ENCODE measurements at regions not wholly inside any gene's neighbourhood (a gene's known extent, or its start where the extent isn't known, plus 50 kb on each side); places are given as distances from the start of the nearest gene placed in this dataset. TPM values are rescaled to one million over a fixed set of nuclear protein-coding genes. Genes with fewer than 3 reads are reported as not detected.

DNA sequence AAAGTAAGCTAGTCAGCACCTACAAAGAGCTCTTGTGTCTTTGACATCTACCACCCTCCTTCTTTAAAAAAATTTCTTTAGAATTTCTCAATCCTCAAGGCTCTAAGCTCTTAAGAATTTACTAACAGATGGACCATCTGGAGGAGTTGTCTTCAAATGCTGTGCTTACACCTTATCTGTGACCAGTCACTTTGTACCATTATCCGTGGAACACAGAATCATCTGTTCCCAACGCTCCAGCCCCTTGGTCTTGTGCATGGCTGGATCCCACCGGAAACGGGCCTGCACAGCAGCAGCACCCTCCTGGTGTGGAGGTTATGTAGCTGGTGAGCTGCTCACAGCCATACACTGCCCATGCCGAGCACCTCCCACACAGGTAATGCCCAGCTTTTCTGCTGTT, 89.0 kb downstream of the TBX19 start:
- Histone ChIP-seq H3K4me1 (ENCODE audit: insufficient read depth, low read length, poor library complexity, severe bottlenecking) (no peaks in the 10 kb centered on the region), H3K4me3 (ENCODE audit: low read depth, low read length, poor library complexity, severe bottlenecking) (no peak overlapping the region), H3K36me3 (ENCODE audit: insufficient read depth, low read length, poor library complexity, severe bottlenecking) (no peaks in the 10 kb centered on the region), H3K9me3 (ENCODE audit: low read depth, low read length, poor library complexity, severe bottlenecking) (no peaks in the 10 kb centered on the region), H3K27ac (ENCODE audit: low read depth, low read length, poor library complexity, severe bottlenecking) (no peak overlapping the region), H3K27me3 (replicated peaks; ENCODE audit: insufficient read depth, low read depth, low read length, poor library complexity) (no peaks in the 10 kb centered on the region)
- intact Hi-C loops (cut with micrococcal nuclease; ENCODE audit: unreplicated experiment): no loop called here
- no peak for DNase-seq (ENCODE audit: low spot score)
- no peak for TF ChIP-seq CTCF (conservative IDR thresholded peaks at IDR 0.05; ENCODE audit: low read depth, low read length)
- POLR2A ChIA-PET (ENCODE audit: low non-redundant PET): interaction anchor here (0.7 kb wide), 1 partner anchor 27 kb away, joined by 3 read pairs; no protein-coding TSS in a partner anchor
- no TSS peak for BruUV-seq (replicated peaks)
- CTCF ChIA-PET: interaction anchor here (1.1 kb wide), 1 partner anchor 27 kb away, joined by 3 read pairs; no protein-coding TSS in a partner anchor

DNA sequence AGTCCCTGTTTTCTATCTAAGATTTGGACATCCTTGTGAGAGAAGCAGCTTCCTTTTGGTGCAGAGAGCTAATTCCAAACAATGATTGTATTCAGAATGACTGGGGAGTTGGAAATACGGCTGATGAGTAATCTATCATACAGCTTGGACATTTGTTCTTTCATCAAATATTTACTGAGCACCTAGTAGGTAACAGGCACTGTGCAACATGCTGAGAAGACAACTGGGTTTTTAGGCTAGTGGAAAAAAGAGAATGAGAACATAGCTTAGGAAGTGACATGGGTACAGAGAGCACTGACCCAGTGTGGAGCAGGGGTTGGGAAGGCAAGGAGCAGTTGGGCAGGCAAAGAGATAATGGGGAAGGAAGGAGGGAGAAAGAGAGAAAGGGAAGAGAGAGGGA, 87.5 kb downstream of the TBX19 start:
- POLR2A ChIA-PET (ENCODE audit: low non-redundant PET): no interaction called here
- Histone ChIP-seq H3K27ac (ENCODE audit: low read depth, low read length, poor library complexity, severe bottlenecking) (no peak overlapping the region), H3K9me3 (ENCODE audit: low read depth, low read length, poor library complexity, severe bottlenecking) (no peaks in the 10 kb centered on the region), H3K27me3 (replicated peaks; ENCODE audit: insufficient read depth, low read depth, low read length, poor library complexity) (no peaks in the 10 kb centered on the region), H3K4me3 (ENCODE audit: low read depth, low read length, poor library complexity, severe bottlenecking) (no peak overlapping the region), H3K4me1 (ENCODE audit: insufficient read depth, low read length, poor library complexity, severe bottlenecking) (no peaks in the 10 kb centered on the region), H3K36me3 (ENCODE audit: insufficient read depth, low read length, poor library complexity, severe bottlenecking) (no peaks in the 10 kb centered on the region)
- no peak for DNase-seq (ENCODE audit: low spot score)
- CTCF ChIA-PET: no interaction called here
- intact Hi-C loops (cut with micrococcal nuclease; ENCODE audit: unreplicated experiment): no loop called here
- no TSS peak for BruUV-seq (replicated peaks)
- TF ChIP-seq EZH2 (IDR thresholded peaks at IDR 0.05; ENCODE audit: borderline replicate concordance, low read depth, low read length, poor library complexity, severe bottlenecking): no peak
- no peak for TF ChIP-seq CTCF (conservative IDR thresholded peaks at IDR 0.05; ENCODE audit: low read depth, low read length)

DNA sequence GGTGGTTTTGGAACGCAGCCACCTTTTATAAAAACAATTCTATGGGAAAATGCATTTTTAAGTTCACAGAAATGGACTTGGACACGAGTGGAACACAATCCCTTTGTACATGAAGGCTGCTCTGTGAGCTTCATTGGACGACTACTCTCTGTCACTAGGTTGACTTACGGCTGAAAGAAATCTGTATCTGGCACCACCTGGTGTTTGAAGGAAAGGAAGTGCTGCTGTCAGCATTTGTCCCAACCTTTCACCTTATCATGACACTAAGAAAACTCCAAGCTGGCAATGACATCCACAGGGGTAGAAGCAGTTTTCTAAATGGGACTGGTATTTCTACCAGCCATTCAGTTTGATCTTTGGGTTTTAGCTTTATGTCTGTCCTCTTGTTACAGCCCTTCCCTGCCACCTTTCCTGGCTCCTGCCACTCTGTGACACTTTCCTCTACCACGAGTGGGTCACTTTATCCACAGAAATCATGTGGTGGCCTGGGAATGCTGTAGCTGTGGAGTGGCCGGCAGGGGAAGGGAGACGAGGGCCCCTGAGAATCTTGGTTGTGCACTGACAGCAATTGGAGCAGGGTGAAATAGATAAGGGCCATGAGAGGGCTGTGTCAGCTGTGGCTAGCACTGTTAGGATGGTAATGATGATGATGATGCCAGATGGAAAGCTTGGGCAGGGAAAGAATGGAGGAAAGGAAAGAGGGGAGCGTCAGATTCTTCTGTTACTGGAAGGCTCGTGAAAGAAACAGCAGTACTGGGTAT, 85.2 kb downstream of the TBX19 start:
- Histone ChIP-seq H3K4me1 (ENCODE audit: insufficient read depth, low read length, poor library complexity, severe bottlenecking) (no peaks in the 10 kb centered on the region), H3K36me3 (ENCODE audit: insufficient read depth, low read length, poor library complexity, severe bottlenecking) (no peaks in the 10 kb centered on the region), H3K27ac (ENCODE audit: low read depth, low read length, poor library complexity, severe bottlenecking) (no peak overlapping the region), H3K27me3 (replicated peaks; ENCODE audit: insufficient read depth, low read depth, low read length, poor library complexity) (peaks cover under 1% of the 10 kb centered on the region), H3K9me3 (ENCODE audit: low read depth, low read length, poor library complexity, severe bottlenecking) (no peaks in the 10 kb centered on the region), H3K4me3 (ENCODE audit: low read depth, low read length, poor library complexity, severe bottlenecking) (no peak overlapping the region)
- ChIA-PET CTCF (interaction anchor here (0.6 kb wide), 1 partner anchor 23 kb away, joined by 4 read pairs; no protein-coding TSS in a partner anchor), POLR2A (ENCODE audit: low non-redundant PET) (no interaction called here)
- TF ChIP-seq EZH2 (IDR thresholded peaks at IDR 0.05; ENCODE audit: borderline replicate concordance, low read depth, low read length, poor library complexity, severe bottlenecking) (no peak), CTCF (conservative IDR thresholded peaks at IDR 0.05; ENCODE audit: low read depth, low read length) (0 out of 2 replicates have a peak, but pooled peaks have one; percentile 15)
- intact Hi-C loops (cut with micrococcal nuclease; ENCODE audit: unreplicated experiment): no loop called here
- no TSS peak for BruUV-seq (replicated peaks)
- no peak for DNase-seq (ENCODE audit: low spot score)

Small RNA genes lying in the stretch of these regions (microRNA-seq; reads per million reads assigned to microRNA genes)
- gene MIR557: not detected

Data from A673 (cell line).